SK-N-SH (cell line): ENCODE measurements at regions not wholly inside any gene's neighbourhood (a gene's known extent, or its start where the extent isn't known, plus 50 kb on each side); places are given as distances from the start of the nearest gene placed in this dataset.

Source experiments
- CHD2 ChIP-seq: fragments of 150-350 bp; IDR thresholded peaks from 2 replicates; pipeline ENCODE4 v1.6.1; 2018; ENCODE audit warnings: low read length; ENCODE audit not compliant: partially characterized antibody
- GABPA ChIP-seq: IDR thresholded peaks from 2 replicates; pipeline ENCODE4 v1.4.0; 2012; ENCODE audit warnings: low read depth, mild to moderate bottlenecking
- JUND ChIP-seq: IDR thresholded peaks from 2 replicates; pipeline ENCODE4 v1.4.0; 2012
- MXI1 ChIP-seq: IDR thresholded peaks from 2 replicates; pipeline ENCODE4 v1.6.1; 2012; ENCODE audit warnings: mild to moderate bottlenecking, low read depth, low read length, improper control_type of control experiment
- RAD21 ChIP-seq: IDR thresholded peaks from 2 replicates; pipeline ENCODE4 v1.6.1; 2012; ENCODE audit warnings: mild to moderate bottlenecking, low read length
- SIN3A ChIP-seq: IDR thresholded peaks from 2 replicates; pipeline ENCODE4 v1.6.1; 2012; ENCODE audit warnings: low read depth, mild to moderate bottlenecking, low read length, moderate library complexity, borderline replicate concordance
- TCF12 ChIP-seq: IDR thresholded peaks from 2 replicates; pipeline ENCODE4 v1.4.0; 2012
- TF ChIP-seq, protein P1 (sequence below): IDR thresholded peaks from 2 replicates; pipeline ENCODE4; 2012
- TF ChIP-seq, protein P2 (sequence below): fragments of 200-600 bp; sonication (generic); IDR thresholded peaks from 2 replicates; pipeline ENCODE4 v1.6.1; 2017; ENCODE audit warnings: antibody characterized with exemption, mild to moderate bottlenecking, moderate library complexity
- TF ChIP-seq, protein P3 (sequence below): IDR thresholded peaks from 2 replicates; pipeline ENCODE4 v1.4.0; 2012; ENCODE audit warnings: low read depth

DNA sequence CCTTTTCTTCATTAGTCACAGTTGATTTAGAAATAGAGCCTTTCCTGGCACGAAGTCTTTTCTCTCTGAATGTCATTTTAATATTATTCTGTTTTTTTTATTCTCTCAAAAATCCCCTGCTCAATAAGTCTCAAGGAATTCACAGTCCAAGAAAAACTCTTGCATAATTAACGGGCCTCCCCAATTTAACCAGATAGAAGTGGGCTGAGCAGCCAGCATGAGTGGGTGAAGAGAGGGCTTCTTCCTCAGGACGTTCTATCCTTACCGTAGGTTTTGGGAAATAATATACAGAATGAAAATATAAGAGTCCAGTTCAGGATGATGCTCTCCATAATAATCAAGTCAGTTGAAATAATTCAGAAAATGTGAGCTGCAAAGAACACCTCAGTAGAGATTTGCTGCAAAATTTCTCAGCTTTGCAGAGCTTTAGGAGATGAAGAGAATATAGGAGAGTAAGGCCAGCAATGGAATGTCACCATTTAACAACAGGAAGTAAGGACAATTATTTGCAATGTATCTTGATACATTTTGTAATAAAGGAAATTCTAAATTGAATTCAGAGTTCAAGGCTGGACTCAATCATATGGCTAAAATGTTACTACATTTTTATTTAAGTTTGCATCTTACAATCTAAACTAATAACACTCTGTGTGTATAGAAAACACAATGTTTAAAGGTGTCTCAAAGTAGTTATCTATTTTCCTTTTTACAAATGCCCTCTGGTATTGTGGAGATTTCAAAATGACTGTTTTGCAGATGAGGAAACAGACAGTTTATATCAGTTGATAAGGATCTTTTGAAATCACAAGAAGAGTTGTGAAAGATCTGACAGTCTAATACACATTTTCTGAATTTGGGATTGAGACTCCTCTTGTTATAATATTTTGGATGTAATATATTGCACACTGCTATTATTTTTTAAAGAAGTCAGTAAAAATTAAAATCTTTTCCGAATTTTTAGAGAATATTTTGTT, 1724.1 kb upstream of the SEL1L start:
- no peak for TF ChIP-seq TCF12
- TF ChIP-seq, protein P1, sequence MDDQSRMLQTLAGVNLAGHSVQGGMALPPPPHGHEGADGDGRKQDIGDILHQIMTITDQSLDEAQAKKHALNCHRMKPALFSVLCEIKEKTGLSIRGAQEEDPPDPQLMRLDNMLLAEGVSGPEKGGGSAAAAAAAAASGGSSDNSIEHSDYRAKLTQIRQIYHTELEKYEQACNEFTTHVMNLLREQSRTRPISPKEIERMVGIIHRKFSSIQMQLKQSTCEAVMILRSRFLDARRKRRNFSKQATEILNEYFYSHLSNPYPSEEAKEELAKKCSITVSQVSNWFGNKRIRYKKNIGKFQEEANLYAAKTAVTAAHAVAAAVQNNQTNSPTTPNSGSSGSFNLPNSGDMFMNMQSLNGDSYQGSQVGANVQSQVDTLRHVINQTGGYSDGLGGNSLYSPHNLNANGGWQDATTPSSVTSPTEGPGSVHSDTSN, result no peak
- TF ChIP-seq, protein P2, sequence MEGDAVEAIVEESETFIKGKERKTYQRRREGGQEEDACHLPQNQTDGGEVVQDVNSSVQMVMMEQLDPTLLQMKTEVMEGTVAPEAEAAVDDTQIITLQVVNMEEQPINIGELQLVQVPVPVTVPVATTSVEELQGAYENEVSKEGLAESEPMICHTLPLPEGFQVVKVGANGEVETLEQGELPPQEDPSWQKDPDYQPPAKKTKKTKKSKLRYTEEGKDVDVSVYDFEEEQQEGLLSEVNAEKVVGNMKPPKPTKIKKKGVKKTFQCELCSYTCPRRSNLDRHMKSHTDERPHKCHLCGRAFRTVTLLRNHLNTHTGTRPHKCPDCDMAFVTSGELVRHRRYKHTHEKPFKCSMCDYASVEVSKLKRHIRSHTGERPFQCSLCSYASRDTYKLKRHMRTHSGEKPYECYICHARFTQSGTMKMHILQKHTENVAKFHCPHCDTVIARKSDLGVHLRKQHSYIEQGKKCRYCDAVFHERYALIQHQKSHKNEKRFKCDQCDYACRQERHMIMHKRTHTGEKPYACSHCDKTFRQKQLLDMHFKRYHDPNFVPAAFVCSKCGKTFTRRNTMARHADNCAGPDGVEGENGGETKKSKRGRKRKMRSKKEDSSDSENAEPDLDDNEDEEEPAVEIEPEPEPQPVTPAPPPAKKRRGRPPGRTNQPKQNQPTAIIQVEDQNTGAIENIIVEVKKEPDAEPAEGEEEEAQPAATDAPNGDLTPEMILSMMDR, result no peak
- TF ChIP-seq CHD2, result no peak
- TF ChIP-seq RAD21, result no peak
- TF ChIP-seq MXI1, result no peak
- TF ChIP-seq, protein P3, sequence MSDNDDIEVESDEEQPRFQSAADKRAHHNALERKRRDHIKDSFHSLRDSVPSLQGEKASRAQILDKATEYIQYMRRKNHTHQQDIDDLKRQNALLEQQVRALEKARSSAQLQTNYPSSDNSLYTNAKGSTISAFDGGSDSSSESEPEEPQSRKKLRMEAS, result no peak
- TF ChIP-seq JUND, result no peak
- no peak for TF ChIP-seq SIN3A
- TF ChIP-seq GABPA, result no peak
